ENCODE measurements at regions not wholly inside any gene's neighbourhood (a gene's known extent, or its start where the extent isn't known, plus 50 kb on each side); places are given as distances from the start of the nearest gene placed in this dataset.

DNA sequence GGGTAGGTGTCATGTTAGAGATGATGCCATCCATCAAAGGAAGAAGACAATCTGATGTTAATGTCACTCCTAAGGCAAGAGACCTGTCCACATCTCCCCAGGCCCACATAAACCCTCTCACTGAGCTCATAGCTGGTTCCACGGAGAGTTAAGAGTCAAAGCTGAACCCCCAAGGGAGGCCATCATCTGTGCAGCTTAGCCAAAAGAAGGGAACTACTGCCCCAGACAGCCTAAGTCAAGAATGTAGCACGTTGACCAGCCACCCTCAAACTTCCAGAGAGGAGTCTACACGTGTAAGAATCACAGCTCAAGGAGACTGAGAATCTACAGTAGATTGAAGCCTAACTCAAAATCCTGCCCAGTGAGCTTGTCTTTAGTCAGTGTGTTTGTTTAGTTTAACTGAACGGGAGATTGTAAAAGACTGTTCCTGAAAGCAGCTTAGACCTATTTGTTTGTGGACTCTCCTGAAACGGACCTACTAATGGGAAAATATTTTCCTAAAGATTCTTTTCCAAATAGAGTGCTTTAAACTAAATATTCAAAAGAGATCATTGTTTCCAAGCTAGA is 192.7 kb upstream of the NFE2L3 start:
- ChIA-PET POLR2A (no interaction called here), CTCF (no interaction called here)
- Histone ChIP-seq H3K27ac (ENCODE audit: insufficient read depth, low read depth, low read length) (no peak overlapping the region), H3K4me1 (ENCODE audit: control insufficient read depth, extremely low read depth, insufficient read depth, low read length) (no peaks in the 10 kb centered on the region), H3K9ac (replicated peaks; ENCODE audit: extremely low read depth, insufficient read depth, low read length) (no peak overlapping the region), H2AFZ (ENCODE audit: low read depth, low read length) (no peak overlapping the region), H3K9me1 (replicated peaks; ENCODE audit: control insufficient read depth, extremely low read depth, insufficient read depth, low read length) (no peaks in the 10 kb centered on the region), H3K4me2 (ENCODE audit: insufficient read depth, low read length) (no peak overlapping the region), H3K9me3 (replicated peaks; ENCODE audit: control insufficient read depth, insufficient read depth, low read length) (no peaks in the 10 kb centered on the region), H3K36me3 (ENCODE audit: control insufficient read depth in 2 of 2, extremely low read depth in 1 of 2, insufficient read depth in 2 of 2, low read length in 2 of 2) (no peaks in the 10 kb centered on the region), H4K20me1 (replicated peaks; ENCODE audit: control insufficient read depth, extremely low read depth, insufficient read depth, low read length) (no peaks in the 10 kb centered on the region), H3K79me2 (ENCODE audit: control insufficient read depth, insufficient read depth, low read length) (no peaks in the 10 kb centered on the region), H3K4me3 (replicated peaks in 1 of 3; ENCODE audit: insufficient read depth in 1 of 3, low read depth in 1 of 3, low read length in 3 of 3) (no peak overlapping the region), H3K27me3 (ENCODE audit: control insufficient read depth in 2 of 2, insufficient read depth in 2 of 2, low read length in 2 of 2) (peaks cover 2 to 12% of the 10 kb centered on the region in 2 experiments)
- dilution Hi-C loops (cut with MboI; ENCODE audit: extremely low pct_ligation_motif_present, low sequenced_read_pairs), result no loop called here
- DNase-seq (ENCODE audit: low read depth, low spot score) (no peak), FAIRE-seq (no peak)
- intact Hi-C loops (cut with micrococcal nuclease), result no loop called here
- BruUV-seq (replicated peaks), result no TSS peak
- TF ChIP-seq POLR2AphosphoS5 (IDR thresholded peaks at IDR 0.05; ENCODE audit: insufficient read depth, low read depth, low read length) (no peak), JUN (IDR thresholded peaks at IDR 0.05; ENCODE audit: borderline replicate concordance, insufficient read depth, insufficient read length, low read depth) (no peak)

DNA sequence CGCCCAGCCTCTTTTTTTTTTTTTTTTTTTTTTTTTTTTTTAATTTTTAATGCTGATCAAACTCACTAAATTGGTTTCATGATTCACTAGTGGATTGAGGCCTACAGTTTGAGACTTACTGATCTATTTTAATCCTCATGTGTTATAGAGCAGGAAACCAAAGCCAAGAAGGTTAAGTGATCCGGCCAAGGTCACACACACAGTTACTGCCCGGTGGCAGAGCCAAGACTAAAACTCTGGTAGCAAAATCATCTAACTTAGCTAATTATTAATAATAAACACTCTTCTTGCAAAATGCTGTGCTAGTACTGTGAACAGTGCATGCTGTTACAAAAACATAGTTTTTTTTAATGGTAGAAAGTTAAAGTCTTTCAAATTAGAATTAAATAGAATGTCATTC is 188.3 kb upstream of the NFE2L3 start:
- dilution Hi-C loops (cut with MboI; ENCODE audit: extremely low pct_ligation_motif_present, low sequenced_read_pairs), result no loop called here
- Histone ChIP-seq H3K4me1 (ENCODE audit: control insufficient read depth, extremely low read depth, insufficient read depth, low read length) (no peaks in the 10 kb centered on the region), H3K27me3 (ENCODE audit: control insufficient read depth in 2 of 2, insufficient read depth in 2 of 2, low read length in 2 of 2) (peaks cover 0 to 10% of the 10 kb centered on the region in 2 experiments), H3K9ac (replicated peaks; ENCODE audit: extremely low read depth, insufficient read depth, low read length) (no peak overlapping the region), H3K4me3 (replicated peaks in 1 of 3; ENCODE audit: insufficient read depth in 1 of 3, low read depth in 1 of 3, low read length in 3 of 3) (no peak overlapping the region), H3K27ac (ENCODE audit: insufficient read depth, low read depth, low read length) (no peak overlapping the region), H4K20me1 (replicated peaks; ENCODE audit: control insufficient read depth, extremely low read depth, insufficient read depth, low read length) (no peaks in the 10 kb centered on the region), H3K36me3 (ENCODE audit: control insufficient read depth in 2 of 2, extremely low read depth in 1 of 2, insufficient read depth in 2 of 2, low read length in 2 of 2) (no peaks in the 10 kb centered on the region), H3K9me1 (replicated peaks; ENCODE audit: control insufficient read depth, extremely low read depth, insufficient read depth, low read length) (no peaks in the 10 kb centered on the region), H3K79me2 (ENCODE audit: control insufficient read depth, insufficient read depth, low read length) (no peaks in the 10 kb centered on the region), H2AFZ (ENCODE audit: low read depth, low read length) (no peak overlapping the region), H3K9me3 (replicated peaks; ENCODE audit: control insufficient read depth, insufficient read depth, low read length) (no peaks in the 10 kb centered on the region), H3K4me2 (ENCODE audit: insufficient read depth, low read length) (no peak overlapping the region)
- no peak for FAIRE-seq
- DNase-seq (ENCODE audit: low read depth, low spot score), result no peak
- ChIA-PET CTCF (no interaction called here), POLR2A (no interaction called here)
- TF ChIP-seq, protein P1, sequence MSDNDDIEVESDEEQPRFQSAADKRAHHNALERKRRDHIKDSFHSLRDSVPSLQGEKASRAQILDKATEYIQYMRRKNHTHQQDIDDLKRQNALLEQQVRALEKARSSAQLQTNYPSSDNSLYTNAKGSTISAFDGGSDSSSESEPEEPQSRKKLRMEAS (IDR thresholded peaks at IDR 0.05; ENCODE audit: insufficient read depth, insufficient read length), result no peak
- TF ChIP-seq GATA2 (IDR thresholded peaks at IDR 0.05; ENCODE audit: insufficient read depth, insufficient read length, low read depth, low read length) (no peak), FOS (IDR thresholded peaks at IDR 0.05; ENCODE audit: borderline replicate concordance, insufficient read depth, low read length) (no peak), JUN (IDR thresholded peaks at IDR 0.05; ENCODE audit: borderline replicate concordance, insufficient read depth, insufficient read length, low read depth) (no peak), POLR2A (IDR thresholded peaks at IDR 0.05; ENCODE audit: low read depth, low read length) (no peak)
- TF ChIP-seq, protein P2, sequence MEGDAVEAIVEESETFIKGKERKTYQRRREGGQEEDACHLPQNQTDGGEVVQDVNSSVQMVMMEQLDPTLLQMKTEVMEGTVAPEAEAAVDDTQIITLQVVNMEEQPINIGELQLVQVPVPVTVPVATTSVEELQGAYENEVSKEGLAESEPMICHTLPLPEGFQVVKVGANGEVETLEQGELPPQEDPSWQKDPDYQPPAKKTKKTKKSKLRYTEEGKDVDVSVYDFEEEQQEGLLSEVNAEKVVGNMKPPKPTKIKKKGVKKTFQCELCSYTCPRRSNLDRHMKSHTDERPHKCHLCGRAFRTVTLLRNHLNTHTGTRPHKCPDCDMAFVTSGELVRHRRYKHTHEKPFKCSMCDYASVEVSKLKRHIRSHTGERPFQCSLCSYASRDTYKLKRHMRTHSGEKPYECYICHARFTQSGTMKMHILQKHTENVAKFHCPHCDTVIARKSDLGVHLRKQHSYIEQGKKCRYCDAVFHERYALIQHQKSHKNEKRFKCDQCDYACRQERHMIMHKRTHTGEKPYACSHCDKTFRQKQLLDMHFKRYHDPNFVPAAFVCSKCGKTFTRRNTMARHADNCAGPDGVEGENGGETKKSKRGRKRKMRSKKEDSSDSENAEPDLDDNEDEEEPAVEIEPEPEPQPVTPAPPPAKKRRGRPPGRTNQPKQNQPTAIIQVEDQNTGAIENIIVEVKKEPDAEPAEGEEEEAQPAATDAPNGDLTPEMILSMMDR (IDR thresholded peaks at IDR 0.05; ENCODE audit: extremely low read depth in 1 of 2, insufficient read depth in 1 of 2, low read depth in 1 of 2, low read length in 2 of 2), result no peak
- no TSS peak for BruUV-seq (replicated peaks)
- intact Hi-C loops (cut with micrococcal nuclease), result no loop called here
